ENCODE measurements at regions not wholly inside any gene's neighbourhood (a gene's known extent, or its start where the extent isn't known, plus 50 kb on each side); places are given as distances from the start of the nearest gene placed in this dataset.

GRCh38 chr17:14772776-14773175, 471.9 kb downstream of the HS3ST3B1 start (continued):
- TF ChIP-seq ZNF296 (CRISPR knock-in tag; conservative IDR thresholded peaks at IDR 0.05) (no peak), ZNF746 (CRISPR knock-in tag; IDR thresholded peaks at IDR 0.05) (no peak), ZNF781 (CRISPR knock-in tag; IDR thresholded peaks at IDR 0.05; ENCODE audit: borderline replicate concordance, not compliant biosample characterization) (no peak), ATF7-NPFF (CRISPR knock-in tag; IDR thresholded peaks at IDR 0.05; ENCODE audit: low read depth) (no peak), ZNF761 (CRISPR knock-in tag; conservative IDR thresholded peaks at IDR 0.05) (no peak), ZNF496 (CRISPR knock-in tag; IDR thresholded peaks at IDR 0.05; ENCODE audit: insufficient replicate concordance) (no peak), NFKBIZ (CRISPR knock-in tag; IDR thresholded peaks at IDR 0.05) (no peak), NFE2L1 (CRISPR knock-in tag; IDR thresholded peaks at IDR 0.05; ENCODE audit: borderline replicate concordance) (no peak), ASH2L (IDR thresholded peaks at IDR 0.05; ENCODE audit: insufficient read length, low read depth, low read length) (no peak), ZFAT (CRISPR knock-in tag; conservative IDR thresholded peaks at IDR 0.05) (no peak), HNRNPLL (IDR thresholded peaks at IDR 0.05; ENCODE audit: low read depth, low read length, poor library complexity, severe bottlenecking) (no peak)

GRCh38 chr17:14771543-14771942, 470.7 kb downstream of the HS3ST3B1 start:
- Histone ChIP-seq H3K9ac (ENCODE audit: insufficient read depth, low read depth, low read length) (no peak overlapping the region), H4K20me1 (ENCODE audit: insufficient read depth, low read length) (no peaks in the 10 kb centered on the region), H3K27me3 (ENCODE audit: control insufficient read depth in 1 of 2, insufficient read depth in 2 of 2, low read length in 2 of 2) (0 out of 5 replicates have a peak, but pooled peaks cover 0 to 3% of the 10 kb centered on the region in 2 experiments), H3K4me2 (ENCODE audit: low read depth, low read length) (no peak overlapping the region), H2AFZ (ENCODE audit: low read length) (no peak overlapping the region), H3K4me3 (replicated peaks in 1 of 3; ENCODE audit: insufficient read depth in 1 of 3, low read depth in 2 of 3, low read length in 3 of 3) (no peak overlapping the region), H3K79me2 (ENCODE audit: insufficient read depth, low read length) (no peaks in the 10 kb centered on the region), H3K27ac (ENCODE audit: extremely low read length, insufficient read depth, low read length) (no peak overlapping the region), H3K36me3 (replicated peaks in 1 of 2; ENCODE audit: control insufficient read depth in 1 of 2, insufficient read depth in 2 of 2, low read length in 2 of 2) (no peaks in the 10 kb centered on the region), H3K4me1 (ENCODE audit: insufficient read depth, low read length) (no peaks in the 10 kb centered on the region), H3K9me3 (ENCODE audit: low read length) (no peaks in the 10 kb centered on the region)
- in situ Hi-C loops (cut with HindIII; ENCODE audit: extremely low pct_ligation_motif_present, low pct_unique_long_range_greater_than_20kb) = no loop called here
- intact Hi-C loops (cut with micrococcal nuclease; ENCODE audit: unreplicated experiment) = no loop called here
- POLR2A ChIA-PET = no interaction called here
- DNase-seq (ENCODE audit: low spot score) (no peak), ATAC-seq (no peak), FAIRE-seq (no peak)
- CTCF ChIA-PET (ENCODE audit: low intra/inter-chr PET ratio, low total read pairs) = no interaction called here
- WGBS (ENCODE audit: low lambda C conversion rate) = 30% methylated on average over 2 of the region's 6 CpGs
- no TSS peak for BruUV-seq (replicated peaks)
- TF ChIP-seq TOE1 (CRISPR knock-in tag; IDR thresholded peaks at IDR 0.05) (no peak), HMG20B (CRISPR knock-in tag; conservative IDR thresholded peaks at IDR 0.05) (no peak), ZNF20 (CRISPR knock-in tag; IDR thresholded peaks at IDR 0.05) (no peak), ZNF563 (CRISPR knock-in tag; IDR thresholded peaks at IDR 0.05) (no peak), ETV6 (CRISPR knock-in tag; conservative IDR thresholded peaks at IDR 0.05) (no peak), ARID3A (IDR thresholded peaks at IDR 0.05; ENCODE audit: low read depth, low read length) (no peak), SNAPC4 (CRISPR knock-in tag; IDR thresholded peaks at IDR 0.05) (no peak), ELF1 (CRISPR knock-in tag; IDR thresholded peaks at IDR 0.05) (no peak)

Measured in HepG2 (cell line).